B cell (primary cell): ENCODE measurements at regions not wholly inside any gene's neighbourhood (a gene's known extent, or its start where the extent isn't known, plus 50 kb on each side); places are given as distances from the start of the nearest gene placed in this dataset.

Experiments
- ATAC-seq: fragments of 200-7000 bp; cut with Tn5 transposase; one replicate; pipeline ENCODE4 v1.10.0; 2021; ENCODE audit warnings: low read depth, mild to moderate bottlenecking, moderate number of reproducible peaks, moderate library complexity
- CTCF ChIA-PET: fragments of 350-600 bp; sonication (Branson Sonifier 250); formaldehyde crosslinking; loops from one replicate; lab custom pipeline; 2021; ENCODE audit warnings: antibody characterized with exemption, inconsistent platforms; lab: Charles Lee
- POLR2A ChIA-PET: fragments of 350-600 bp; sonication (Branson Sonifier 250); formaldehyde crosslinking; loops from one replicate; lab custom pipeline; 2021; ENCODE audit warnings: antibody characterized with exemption; lab: Charles Lee
- DNase-seq: peaks from one replicate; pipeline ENCODE4 v3.0.0; 2013
- H2AFZ ChIP-seq: 2 replicates; pipeline ENCODE4 v1.6.1; 2012; ENCODE audit warnings: mild to moderate bottlenecking, low read depth, low read length; ENCODE audit not compliant: insufficient read depth, poor library complexity, severe bottlenecking
- H3K27ac ChIP-seq, 2 donors: 1 replicate in 1 of 2; 2 replicates in 1 of 2; pipeline ENCODE4 v1.5.1; 2012 to 2013; ENCODE audit warnings: low read length in 2 of 2, mild to moderate bottlenecking in 2 of 2, moderate library complexity in 1 of 2
- H3K27me3 ChIP-seq, 4 experiments: fragments of 200-600 bp in 1 of 4; sonication (generic) in 1 of 4; replicated peaks in 1 of 4; 1 replicate in 2 of 4; 2 replicates in 2 of 4; pipeline versions ENCODE4 v1.6.1 to v1.7.0; 2013 to 2016; ENCODE audit warnings: low read length in 3 of 4, mild to moderate bottlenecking in 2 of 4, mixed read lengths in 1 of 4, moderate library complexity in 1 of 4; ENCODE audit not compliant: insufficient read depth in 4 of 4, control insufficient read depth in 3 of 4; ENCODE audit errors: control extremely low read depth in 1 of 4
- H3K36me3 ChIP-seq, 2 experiments: replicated peaks in 1 of 2; 1 replicate in 1 of 2; 2 replicates in 1 of 2; pipeline versions ENCODE4 v1.6.1 to v1.7.1; 2013; ENCODE audit warnings: low read length in 1 of 2; ENCODE audit not compliant: insufficient read depth in 2 of 2, control insufficient read depth in 1 of 2; ENCODE audit errors: control extremely low read depth in 1 of 2, extremely low read depth in 1 of 2
- H3K4me1 ChIP-seq, 2 donors: fragments of 200-600 bp in 1 of 2; sonication (generic) in 1 of 2; 1 replicate in 1 of 2; 2 replicates in 1 of 2; pipeline versions ENCODE4 v1.5.1 to v1.6.1; 2013 to 2017; ENCODE audit warnings: low read length in 2 of 2; ENCODE audit not compliant: control insufficient read depth in 2 of 2, insufficient read depth in 2 of 2
- H3K4me2 ChIP-seq: replicated peaks from 2 replicates; pipeline ENCODE3; 2012; ENCODE audit warnings: mild to moderate bottlenecking, low read depth, low read length; ENCODE audit not compliant: poor library complexity, severe bottlenecking
- H3K4me3 ChIP-seq, 5 experiments: fragments of 200-600 bp in 1 of 5; sonication (generic) in 1 of 5; 1 replicate in 3 of 5; 2 replicates in 2 of 5; pipeline versions ENCODE4 v1.5.1 to v1.7.0; 2011 to 2016; ENCODE audit warnings: low read length in 4 of 5, mild to moderate bottlenecking in 4 of 5, low read depth in 2 of 5, control low read depth in 1 of 5, moderate library complexity in 1 of 5; ENCODE audit not compliant: insufficient read depth in 1 of 5; ENCODE audit errors: control extremely low read depth in 1 of 5, extremely low read depth in 1 of 5
- H3K79me2 ChIP-seq: fragments of 200-600 bp; sonication (generic); one replicate; pipeline ENCODE4 v1.6.0; 2016; ENCODE audit warnings: low read length; ENCODE audit not compliant: control insufficient read depth, insufficient read depth
- H3K9ac ChIP-seq: fragments of 200-600 bp; sonication (generic); 2 replicates; pipeline ENCODE4 v1.6.1; 2017; ENCODE audit warnings: mild to moderate bottlenecking, low read length, moderate library complexity
- H3K9me3 ChIP-seq, 3 donors: one replicate each; pipeline versions ENCODE4 v1.6.1 to v1.7.1; 2013; ENCODE audit warnings: low read length in 2 of 3; ENCODE audit not compliant: control insufficient read depth in 2 of 3, insufficient read depth in 1 of 3; ENCODE audit errors: control extremely low read depth in 1 of 3
- H4K20me1 ChIP-seq: 2 replicates; pipeline ENCODE4 v1.6.0; 2012; ENCODE audit warnings: mild to moderate bottlenecking, low read length; ENCODE audit not compliant: insufficient read depth, control insufficient read depth, poor library complexity, severe bottlenecking
- H3K27ac Mint-ChIP-seq: one replicate; pipeline ENCODE4 v1.8.0; 2021; ENCODE audit warnings: mixed read lengths
- H3K27me3 Mint-ChIP-seq: one replicate; pipeline ENCODE4 v1.8.0; 2021; ENCODE audit warnings: mixed read lengths
- H3K4me1 Mint-ChIP-seq: one replicate; pipeline ENCODE4 v1.8.0; 2021; ENCODE audit warnings: mixed read lengths
- H3K4me3 Mint-ChIP-seq: one replicate; pipeline ENCODE4 v1.8.0; 2021; ENCODE audit warnings: mixed read lengths
- H3K9me3 Mint-ChIP-seq: one replicate; pipeline ENCODE4 v1.8.0; 2022; ENCODE audit warnings: mixed read lengths; ENCODE audit not compliant: insufficient read depth
- EZH2 ChIP-seq: IDR thresholded peaks from 2 replicates; pipeline ENCODE4 v1.6.1; 2012; ENCODE audit warnings: borderline replicate concordance, low read depth, mild to moderate bottlenecking, moderate library complexity, low read length; ENCODE audit not compliant: insufficient read depth, poor library complexity, severe bottlenecking
- WGBS: methylation state at CpG from one replicate; pipeline ENCODE4 v1.1.5; 2013; ENCODE audit warnings: missing lambda C conversion rate; ENCODE audit not compliant: insufficient coverage; 5-methylcytosine and 5-hydroxymethylcytosine counted together
- intact Hi-C: fragments of 100-400 bp; cut with micrococcal nuclease; formaldehyde crosslinking; loops from one replicate; pipeline ENCODE4 v1.10.0; 2022
- TF ChIP-seq, protein P1 (sequence below): fragments of 200-600 bp; IDR thresholded peaks from one replicate; pipeline ENCODE4 v1.8.0; 2022; ENCODE audit warnings: antibody characterized with exemption, mild to moderate bottlenecking

DNA sequence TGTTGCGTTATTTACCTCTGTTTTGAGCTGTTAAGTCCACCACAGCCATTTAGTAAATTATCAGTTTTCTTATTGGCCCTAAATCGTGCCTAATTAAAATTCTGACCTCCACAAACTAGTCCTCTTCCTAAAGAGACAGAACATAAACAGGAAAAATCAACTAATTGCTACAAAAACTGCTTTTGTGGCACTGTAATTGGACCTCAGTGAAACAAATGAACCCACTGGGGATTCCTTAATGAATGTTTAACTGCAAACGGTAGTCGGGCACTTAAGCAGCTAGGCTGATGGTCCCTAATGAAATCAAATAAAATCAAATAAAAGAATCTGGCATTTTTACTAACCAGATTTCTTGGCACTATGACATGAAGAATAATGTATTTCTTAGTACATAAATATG lies 513.4 kb upstream of the SLC35B3 start:
- no peak overlapping the region for H3K27ac Mint-ChIP-seq
- peaks cover 2% of the 10 kb centered on the region for H3K9me3 Mint-ChIP-seq
- no peaks in the 10 kb centered on the region for H3K36me3 ChIP-seq
- H3K4me3 Mint-ChIP-seq: no peak overlapping the region
- H3K4me2 ChIP-seq: no peak overlapping the region
- no peaks in the 10 kb centered on the region for H3K79me2 ChIP-seq
- intact Hi-C loops: no loop called here
- no peak overlapping the region for H2AFZ ChIP-seq
- H3K4me1 Mint-ChIP-seq: no peaks in the 10 kb centered on the region
- POLR2A ChIA-PET: no interaction called here
- H3K4me1 ChIP-seq: no peaks in the 10 kb centered on the region
- no peak overlapping the region for H3K27ac ChIP-seq
- TF ChIP-seq EZH2: no peak
- TF ChIP-seq, protein P1, sequence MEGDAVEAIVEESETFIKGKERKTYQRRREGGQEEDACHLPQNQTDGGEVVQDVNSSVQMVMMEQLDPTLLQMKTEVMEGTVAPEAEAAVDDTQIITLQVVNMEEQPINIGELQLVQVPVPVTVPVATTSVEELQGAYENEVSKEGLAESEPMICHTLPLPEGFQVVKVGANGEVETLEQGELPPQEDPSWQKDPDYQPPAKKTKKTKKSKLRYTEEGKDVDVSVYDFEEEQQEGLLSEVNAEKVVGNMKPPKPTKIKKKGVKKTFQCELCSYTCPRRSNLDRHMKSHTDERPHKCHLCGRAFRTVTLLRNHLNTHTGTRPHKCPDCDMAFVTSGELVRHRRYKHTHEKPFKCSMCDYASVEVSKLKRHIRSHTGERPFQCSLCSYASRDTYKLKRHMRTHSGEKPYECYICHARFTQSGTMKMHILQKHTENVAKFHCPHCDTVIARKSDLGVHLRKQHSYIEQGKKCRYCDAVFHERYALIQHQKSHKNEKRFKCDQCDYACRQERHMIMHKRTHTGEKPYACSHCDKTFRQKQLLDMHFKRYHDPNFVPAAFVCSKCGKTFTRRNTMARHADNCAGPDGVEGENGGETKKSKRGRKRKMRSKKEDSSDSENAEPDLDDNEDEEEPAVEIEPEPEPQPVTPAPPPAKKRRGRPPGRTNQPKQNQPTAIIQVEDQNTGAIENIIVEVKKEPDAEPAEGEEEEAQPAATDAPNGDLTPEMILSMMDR: no peak
- no peak overlapping the region for H3K9ac ChIP-seq
- CTCF ChIA-PET: no interaction called here
- H3K27me3 ChIP-seq: no peaks in the 10 kb centered on the region
- no peaks in the 10 kb centered on the region for H3K27me3 Mint-ChIP-seq
- 79% methylated on average over 4 of the region's 4 CpGs for WGBS
- no peak overlapping the region for H3K4me3 ChIP-seq
- DNase-seq (no peak), ATAC-seq (no peak)
- no peaks in the 10 kb centered on the region for H4K20me1 ChIP-seq
- no peaks in the 10 kb centered on the region for H3K9me3 ChIP-seq

DNA sequence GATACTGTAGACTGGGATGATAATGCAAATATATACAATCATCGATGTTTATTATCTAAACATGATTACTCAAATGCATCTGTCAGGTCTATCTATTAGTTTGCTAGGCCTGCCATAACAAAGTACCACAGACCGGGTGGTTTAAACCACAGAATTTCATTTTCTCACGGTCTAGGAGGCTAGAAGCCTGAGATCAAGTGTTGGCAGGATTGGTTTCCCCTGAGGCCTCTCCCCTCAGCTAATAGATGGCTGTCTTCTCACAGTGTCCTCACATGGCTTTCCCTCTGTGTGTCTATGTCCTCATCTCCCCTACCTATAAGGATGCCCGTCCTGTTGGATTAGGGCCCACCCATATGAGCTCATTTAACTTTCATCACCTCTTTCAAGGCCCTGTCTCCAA lies 512.6 kb upstream of the SLC35B3 start:
- Histone ChIP-seq H3K4me2 (no peak overlapping the region), H3K9me3 (no peaks in the 10 kb centered on the region), H3K79me2 (no peaks in the 10 kb centered on the region), H3K4me3 (no peak overlapping the region), H4K20me1 (no peaks in the 10 kb centered on the region), H3K27me3 (no peaks in the 10 kb centered on the region), H3K36me3 (no peaks in the 10 kb centered on the region), H2AFZ (no peak overlapping the region), H3K27ac (no peak overlapping the region), H3K4me1 (no peaks in the 10 kb centered on the region), H3K9ac (no peak overlapping the region)
- H3K4me3 Mint-ChIP-seq: no peak overlapping the region
- peaks cover 2% of the 10 kb centered on the region for H3K9me3 Mint-ChIP-seq
- POLR2A ChIA-PET: no interaction called here
- intact Hi-C loops: no loop called here
- no peak for ATAC-seq
- 40% methylated on average over 1 of the region's 4 CpGs for WGBS
- no peaks in the 10 kb centered on the region for H3K27me3 Mint-ChIP-seq
- H3K27ac Mint-ChIP-seq: no peak overlapping the region
- CTCF ChIA-PET: no interaction called here
- DNase-seq: no peak
- no peaks in the 10 kb centered on the region for H3K4me1 Mint-ChIP-seq
- TF ChIP-seq, protein P1: no peak
